HG02759 (cell line): ENCODE measurements at regions not wholly inside any gene's neighbourhood (a gene's known extent, or its start where the extent isn't known, plus 50 kb on each side); places are given as distances from the start of the nearest gene placed in this dataset.
A peak's percentile ranks its signal among the peaks of the same experiment; 100 is the strongest.

Experiments
- ATAC-seq: cut with Tn5 transposase; IDR thresholded peaks from one replicate; pipeline ENCODE4 v1.9.1; 2021; ENCODE audit warnings: mild to moderate bottlenecking, moderate library complexity; ENCODE audit not compliant: unreplicated experiment

GRCh38 chr20:11539450-11539849, 378.2 kb upstream of the BTBD3 start:
- ATAC-seq, result no peak

DNA sequence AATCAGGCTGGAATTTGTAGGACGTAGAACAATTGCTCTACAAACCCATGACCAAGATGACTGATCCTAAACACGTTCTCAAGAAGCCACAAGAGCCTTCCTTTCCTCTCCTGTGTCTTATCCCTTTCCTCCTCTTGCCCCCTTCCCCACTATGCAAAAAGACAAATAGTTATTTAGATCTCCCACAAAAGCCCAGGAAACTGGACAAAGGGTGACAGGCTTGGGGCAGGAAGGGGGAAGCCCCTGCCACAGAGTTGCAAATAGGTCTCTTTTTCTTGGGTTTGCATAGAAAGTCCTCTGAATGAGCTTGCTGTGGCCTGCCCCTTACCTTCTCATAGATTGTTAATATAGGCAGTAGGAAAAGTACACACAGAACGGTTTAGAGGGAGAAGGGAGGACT, 377.1 kb upstream of the BTBD3 start:
- ATAC-seq, result no peak

- ATAC-seq, result no peak
Measured at GRCh38 chr20:11542645-11543044, 375.0 kb upstream of the BTBD3 start.

GRCh38 chr20:11544029-11544678, 373.5 kb upstream of the BTBD3 start:
- peak; percentile 71 for ATAC-seq

DNA sequence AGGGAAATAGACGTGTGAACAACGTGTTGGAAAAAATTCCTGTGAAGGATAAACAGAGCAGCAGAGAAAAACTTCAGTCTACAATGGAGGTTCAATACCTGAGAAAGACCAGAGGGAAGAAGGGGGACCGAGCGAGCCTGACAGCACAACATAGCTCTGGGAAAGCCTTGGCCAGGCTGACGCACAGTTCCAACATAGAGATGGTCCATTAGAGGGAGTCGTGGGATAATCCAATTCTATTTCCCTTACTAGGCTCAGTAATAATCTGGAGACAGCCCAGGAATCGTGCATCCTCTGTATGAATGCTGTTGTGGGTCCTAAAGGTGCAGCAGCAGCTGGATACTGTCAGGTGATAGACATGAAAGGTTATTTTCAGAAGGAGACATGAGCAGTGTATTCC, 370.8 kb upstream of the BTBD3 start:
- no peak for ATAC-seq

DNA sequence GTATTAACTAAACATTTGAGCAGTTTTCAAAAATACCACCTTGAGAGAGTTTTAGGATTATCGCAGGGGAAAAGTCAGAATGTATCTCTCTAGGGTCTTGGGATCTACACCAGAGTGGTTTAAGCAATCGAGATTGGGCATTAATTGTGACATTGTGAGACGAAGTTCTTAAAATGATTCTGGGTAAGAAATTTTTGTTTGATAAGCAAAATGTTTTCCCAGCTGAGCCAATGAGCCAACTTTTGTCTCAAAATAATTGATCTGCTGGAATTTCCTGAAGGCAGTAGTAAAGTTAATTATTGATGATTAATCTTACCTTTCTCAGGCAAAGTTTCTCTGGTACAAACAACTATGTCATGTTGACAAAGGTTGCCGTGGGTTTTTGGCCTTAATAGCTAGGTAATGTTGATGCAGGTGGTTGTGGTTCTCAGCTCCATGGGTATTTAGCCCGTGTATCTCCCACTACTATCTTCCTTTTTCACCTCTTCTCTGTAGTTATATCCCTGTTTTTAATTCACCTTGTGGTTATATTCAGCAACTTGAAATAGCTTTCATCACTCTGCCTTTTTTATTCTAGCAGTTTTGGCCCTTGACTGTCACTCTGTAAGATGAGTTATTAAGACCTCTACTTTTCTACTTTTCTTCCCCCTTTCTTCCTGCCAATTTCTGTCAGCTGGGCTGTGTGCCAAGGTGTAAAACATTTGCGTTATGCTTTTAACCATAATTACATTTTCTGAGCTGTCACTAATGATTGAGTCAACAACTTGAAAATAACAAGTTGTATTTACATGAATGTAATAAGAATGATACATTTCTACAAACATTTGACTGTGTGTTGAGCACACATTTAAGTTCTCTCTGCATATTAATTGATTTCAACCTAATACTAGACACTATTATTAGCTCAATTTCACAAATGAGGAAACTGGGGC, 368.3 kb upstream of the BTBD3 start:
- no peak for ATAC-seq

DNA sequence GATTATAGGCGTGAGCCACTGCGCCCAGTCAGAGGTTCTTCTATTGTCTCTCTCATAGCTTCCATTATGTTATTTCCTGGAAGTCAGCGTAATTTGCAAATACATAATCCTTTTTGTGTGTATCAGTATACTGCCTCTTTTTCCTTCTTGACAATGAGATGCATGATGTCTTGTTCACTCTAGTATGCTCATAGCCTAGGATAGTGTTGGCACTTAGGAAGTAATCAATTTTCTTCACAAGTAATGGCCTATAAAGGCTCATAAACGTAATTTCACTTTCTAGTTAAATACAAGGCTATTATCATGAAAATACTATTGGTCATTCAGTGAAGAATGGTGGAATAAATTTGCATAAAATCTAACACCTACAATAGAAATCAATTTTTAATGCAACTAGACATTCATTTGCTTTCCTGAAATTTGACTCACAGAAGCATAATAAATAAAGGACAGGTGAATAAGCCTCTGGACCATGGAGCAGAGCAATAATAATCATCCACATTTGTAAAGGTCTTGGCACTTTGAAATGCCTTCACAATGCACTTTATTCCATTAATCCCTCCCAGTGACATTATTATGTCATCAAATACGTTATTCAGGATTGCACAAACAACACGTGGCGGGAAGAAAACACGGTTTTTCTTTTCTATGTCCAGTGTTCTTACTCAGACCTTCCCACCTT, 366.9 kb upstream of the BTBD3 start:
- no peak for ATAC-seq

- no peak for ATAC-seq
Measured at GRCh38 chr20:11551479-11551878, 366.2 kb upstream of the BTBD3 start.

GRCh38 chr20:11553603-11554002, 364.1 kb upstream of the BTBD3 start:
- no peak for ATAC-seq

DNA sequence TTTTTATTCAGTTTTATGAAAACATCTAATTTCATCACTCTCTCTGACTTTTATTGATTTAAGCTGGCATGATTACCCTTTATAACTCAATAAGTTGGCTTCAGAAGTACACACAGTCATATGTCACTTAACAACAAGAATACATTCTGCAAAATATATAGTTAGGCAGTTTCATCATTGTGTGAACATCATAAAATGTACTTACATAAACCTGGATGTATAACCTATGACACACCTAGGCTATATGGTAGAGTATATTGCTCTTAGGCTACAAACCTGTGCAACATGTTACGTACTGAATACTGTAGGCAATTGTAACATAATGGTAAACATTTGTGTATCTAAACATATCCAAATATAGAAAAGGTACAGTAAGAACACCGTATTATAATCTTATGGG, 362.2 kb upstream of the BTBD3 start:
- ATAC-seq, result no peak

DNA sequence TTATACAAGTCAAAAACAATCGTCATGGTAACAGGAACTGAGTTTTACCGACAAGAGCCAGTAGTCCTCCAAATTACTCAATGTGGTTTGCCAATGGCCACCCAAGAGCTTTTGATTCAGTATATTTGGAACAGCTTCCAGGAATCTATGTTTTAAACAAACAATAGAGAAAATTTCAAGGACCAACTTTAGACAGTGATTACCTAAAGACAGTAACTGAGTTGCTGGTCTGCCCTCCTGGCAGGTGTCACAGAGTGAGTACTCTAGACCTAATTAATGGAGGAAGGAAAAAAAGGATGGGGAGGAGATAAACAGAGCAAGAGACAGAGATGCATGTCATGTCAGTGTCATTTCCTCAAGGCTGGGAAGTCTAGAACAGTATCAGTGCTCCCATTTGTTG, 361.3 kb upstream of the BTBD3 start:
- ATAC-seq, result no peak

- ATAC-seq, result no peak
Measured at GRCh38 chr20:11564491-11564890, 353.2 kb upstream of the BTBD3 start.

DNA sequence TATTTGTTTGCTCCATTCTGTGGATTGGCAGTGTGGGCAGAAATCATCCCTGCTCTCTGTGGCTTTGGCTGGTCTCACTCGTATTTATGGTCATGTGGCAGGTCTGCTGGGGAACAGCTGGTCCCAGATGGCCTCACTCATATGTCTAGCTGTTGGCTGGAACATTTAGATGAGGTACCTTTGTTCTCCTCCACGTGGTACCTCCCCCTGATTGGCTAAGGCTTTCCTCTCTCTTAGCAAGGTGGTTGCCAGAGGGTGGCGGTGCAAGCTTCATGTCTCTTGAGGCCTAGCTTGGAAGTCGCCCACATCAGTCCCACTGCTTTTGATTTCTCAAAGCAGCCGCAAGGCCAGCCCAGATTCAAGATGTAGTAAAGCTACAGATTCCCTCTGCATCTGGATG, 348.5 kb upstream of the BTBD3 start:
- ATAC-seq, result no peak

DNA sequence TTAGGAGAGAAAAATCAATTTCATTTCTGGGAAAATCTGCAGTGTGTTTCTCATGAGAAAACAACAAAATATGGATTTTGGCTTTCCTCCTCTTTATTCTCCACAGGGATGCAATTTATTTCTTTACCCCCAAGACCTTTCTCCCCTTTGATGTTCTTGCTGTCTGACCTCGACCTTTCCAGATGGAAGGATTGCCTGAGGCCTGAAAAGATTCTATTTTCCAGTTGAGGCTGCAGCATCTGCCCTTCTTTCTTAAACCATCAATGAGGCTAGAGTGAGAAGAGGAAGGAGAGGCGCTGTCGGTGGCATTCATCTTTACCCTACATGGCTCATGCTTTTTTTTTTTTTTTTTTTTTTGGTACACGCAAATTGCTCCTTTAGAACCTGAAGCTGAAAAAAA, 344.2 kb upstream of the BTBD3 start:
- ATAC-seq, result no peak

- ATAC-seq, result no peak
Measured at GRCh38 chr20:11581271-11581670, 336.4 kb upstream of the BTBD3 start.

- ATAC-seq, result no peak
Measured at GRCh38 chr20:11582060-11582459, 335.6 kb upstream of the BTBD3 start.

GRCh38 chr20:11585752-11586352, 331.8 kb upstream of the BTBD3 start:
- ATAC-seq, result no peak

DNA sequence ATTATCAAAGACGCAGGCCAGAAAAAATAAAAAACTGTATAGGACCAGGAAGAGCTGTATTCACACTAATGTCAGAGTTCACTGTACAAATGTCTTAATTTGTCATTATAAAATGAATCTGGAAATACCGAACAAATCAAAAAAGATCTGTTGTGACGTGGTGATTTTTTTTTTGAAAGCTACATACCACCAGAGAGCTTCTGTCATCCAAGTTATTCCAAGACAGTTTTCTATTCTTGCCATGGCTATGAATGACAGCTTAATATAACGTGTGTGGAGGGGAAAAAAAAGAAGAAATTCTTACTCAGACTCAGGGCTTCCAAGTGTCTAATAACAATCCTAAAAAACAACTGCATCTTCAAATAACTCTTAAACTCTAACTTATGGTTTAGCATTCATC, 328.8 kb upstream of the BTBD3 start:
- no peak for ATAC-seq

GRCh38 chr20:11591965-11592364, 325.7 kb upstream of the BTBD3 start:
- no peak for ATAC-seq

GRCh38 chr20:11604339-11604738, 313.4 kb upstream of the BTBD3 start:
- no peak for ATAC-seq

- no peak for ATAC-seq
Measured at GRCh38 chr20:11607047-11607446, 310.6 kb upstream of the BTBD3 start.
